ENCODE measurements at regions not wholly inside any gene's neighbourhood (a gene's known extent, or its start where the extent isn't known, plus 50 kb on each side); places are given as distances from the start of the nearest gene placed in this dataset.

DNA sequence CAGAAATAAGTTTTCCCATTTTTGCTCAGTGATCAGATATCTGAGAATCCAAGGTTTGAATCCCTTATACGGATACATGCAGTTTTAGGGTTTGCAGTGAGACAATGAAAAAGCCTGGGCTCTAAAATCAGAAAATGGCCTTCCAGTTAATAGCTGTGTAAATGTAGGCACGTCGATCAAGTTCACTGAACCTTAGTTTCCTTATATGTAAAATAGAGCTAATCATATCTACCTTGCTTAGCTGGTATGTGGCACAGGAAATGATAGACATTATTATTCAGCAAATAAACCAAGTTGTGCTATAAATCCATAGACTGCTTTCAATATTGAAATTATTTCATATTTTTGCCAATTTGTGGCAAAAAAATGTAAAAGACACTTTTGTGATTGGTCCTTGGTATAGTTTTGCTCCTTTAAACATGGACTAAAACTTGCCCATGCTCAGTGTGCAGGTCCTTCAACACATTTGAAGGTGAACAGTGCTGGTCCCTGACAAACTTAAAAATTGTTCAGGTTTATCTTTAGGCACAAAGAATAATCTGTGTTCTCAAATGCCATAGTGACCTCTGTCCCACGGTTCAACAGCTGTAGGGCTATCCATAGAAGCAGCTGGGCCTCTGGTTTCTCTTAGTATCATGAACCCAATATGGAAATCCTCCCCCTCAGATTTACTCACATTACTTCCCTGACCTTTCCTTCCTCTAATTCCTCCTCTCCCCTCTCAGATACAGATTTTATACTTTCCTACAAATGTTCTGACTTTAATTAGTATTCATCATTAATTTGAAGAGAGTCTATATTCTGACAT, 51.0 kb downstream of the CCDC54 start:
- intact Hi-C loops (cut with DNase I): no loop called here
- ATAC-seq: no peak
- no peak for DNase-seq (ENCODE audit: low spot score)

DNA sequence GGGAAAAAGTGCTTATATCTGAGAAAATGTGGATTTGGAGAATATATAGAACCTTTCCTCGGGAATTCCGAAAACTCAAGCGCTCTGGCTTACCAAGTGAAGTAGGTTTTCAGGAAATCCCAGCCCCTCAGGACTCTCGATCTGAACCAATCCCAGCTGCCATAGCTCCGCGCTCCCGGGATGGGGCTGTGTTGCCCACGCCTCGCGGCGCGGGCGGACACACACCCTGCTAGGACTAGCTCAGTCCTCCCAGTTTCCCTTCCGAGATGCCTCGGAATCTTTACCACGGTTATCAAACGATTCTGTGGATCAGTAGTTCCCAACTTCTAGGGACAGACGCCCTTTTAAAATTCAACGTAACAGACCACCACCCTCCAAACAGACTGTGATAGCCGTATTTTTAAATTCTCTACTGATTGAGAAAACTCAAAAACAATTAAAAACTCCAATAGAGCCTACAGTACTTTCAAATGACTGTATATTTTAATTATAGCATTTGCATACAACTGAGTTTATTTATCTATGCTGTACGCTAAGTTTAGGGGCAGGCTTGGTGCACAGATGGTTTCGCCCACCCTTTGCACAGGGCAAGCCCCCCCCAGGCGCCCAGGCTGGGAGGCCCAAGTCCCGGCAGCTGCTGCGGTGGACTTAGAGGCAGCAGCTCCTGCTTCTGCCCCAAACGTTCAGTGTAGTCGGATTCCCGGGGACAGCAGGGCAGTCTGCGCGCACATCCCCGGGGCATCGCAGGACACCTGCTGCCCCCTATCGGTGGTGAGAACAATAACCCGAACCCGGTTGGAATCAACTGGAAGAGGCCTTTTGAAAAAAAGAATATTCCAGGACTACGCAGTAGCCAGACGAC, 52.3 kb downstream of the CCDC54 start:
- ATAC-seq (peak; percentile 93), DNase-seq (ENCODE audit: low spot score) (peak; percentile 83)
- intact Hi-C loops (cut with DNase I): no loop called here

DNA sequence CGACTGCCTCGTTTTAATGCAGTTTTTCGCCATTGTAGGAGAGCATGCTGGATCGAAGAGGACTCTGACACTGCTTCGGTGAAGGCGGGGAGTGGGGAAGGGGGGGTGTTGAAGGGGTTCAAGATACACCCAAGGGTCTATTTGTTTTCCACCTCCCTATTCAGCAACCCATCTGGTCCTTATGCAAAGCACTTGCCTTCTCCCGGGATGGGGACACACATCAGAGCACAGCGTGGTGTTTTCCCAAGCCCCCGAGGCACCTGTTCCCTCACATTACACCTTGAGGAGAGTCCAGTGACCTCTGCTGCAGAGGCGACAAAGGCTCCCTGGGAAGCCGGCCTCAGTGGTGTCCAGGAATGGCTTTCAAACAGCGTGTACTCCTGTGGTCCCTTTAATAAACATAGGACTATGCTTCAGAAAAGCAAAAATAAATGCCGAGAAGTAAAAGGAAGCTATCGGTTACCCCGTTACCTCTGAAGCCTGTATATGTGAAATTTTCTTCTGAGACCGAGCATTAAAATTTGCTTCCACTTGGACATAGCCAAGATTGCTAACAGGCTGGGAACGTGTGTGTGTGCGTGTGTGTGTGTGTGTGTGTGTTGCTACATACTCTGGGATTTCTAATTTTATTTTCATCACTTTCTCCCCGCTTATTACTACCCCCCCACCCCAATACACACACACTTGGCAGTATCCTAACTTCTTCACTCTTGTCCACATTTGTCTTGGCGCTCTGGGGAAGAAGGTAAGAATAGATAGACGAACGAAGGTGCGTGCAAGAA, 53.2 kb downstream of the CCDC54 start:
- DNase-seq (ENCODE audit: low spot score) (peak; percentile 59), ATAC-seq (peak; percentile 23)
- intact Hi-C loops (cut with DNase I): no loop called here

DNA sequence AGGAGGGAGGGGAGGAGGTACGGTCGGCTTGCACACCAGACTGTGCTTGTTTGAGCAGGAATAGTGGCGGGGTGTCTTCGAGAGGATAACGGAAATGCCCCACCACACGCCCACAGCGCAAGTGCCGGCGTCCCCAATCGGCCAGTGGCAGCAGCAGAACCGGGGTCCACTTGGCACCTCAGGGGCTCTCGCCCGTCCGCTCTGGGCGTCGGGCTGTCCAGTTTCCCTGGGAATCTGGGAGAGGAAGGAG, 53.7 kb downstream of the CCDC54 start:
- intact Hi-C loops (cut with DNase I): no loop called here

DNA sequence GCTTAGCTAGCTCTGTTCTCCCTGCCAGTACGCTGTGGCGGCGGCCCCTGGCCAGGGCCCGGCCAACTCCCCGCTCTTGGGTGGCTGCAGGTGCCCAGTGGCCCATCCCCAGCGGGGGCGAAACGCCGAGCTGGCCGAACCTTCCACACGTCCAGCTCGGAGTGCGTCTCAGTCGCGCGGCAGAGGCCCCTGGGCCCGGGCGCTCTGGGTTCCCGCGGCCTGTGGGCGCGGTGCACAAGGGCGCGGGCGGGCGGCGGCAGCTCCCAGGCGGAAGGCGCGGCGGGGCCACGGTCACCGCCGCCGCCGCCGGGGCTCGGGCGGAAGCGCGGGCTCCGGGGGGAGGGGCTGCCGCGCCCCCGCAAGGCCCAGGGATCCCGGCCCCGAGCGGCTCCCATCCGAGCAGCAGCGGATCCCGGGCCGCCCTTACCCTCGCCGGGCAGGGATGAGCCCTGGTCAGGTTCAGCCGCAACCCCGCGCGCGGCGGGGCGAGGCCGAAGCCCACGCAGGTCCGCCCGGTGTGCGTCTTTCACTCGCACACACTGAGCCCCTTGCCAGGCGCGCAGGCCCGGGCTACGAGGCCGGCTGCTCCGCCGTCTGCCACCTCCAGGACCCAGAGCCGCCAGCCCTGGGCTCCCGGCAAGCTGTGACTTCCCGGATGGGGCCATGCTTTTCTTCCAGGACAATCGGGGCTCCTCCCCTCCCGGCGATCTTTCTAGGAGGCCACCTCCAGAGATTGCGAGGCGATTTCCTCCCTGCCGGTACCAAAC, 54.2 kb downstream of the CCDC54 start:
- intact Hi-C loops (cut with DNase I): no loop called here
- DNase-seq (ENCODE audit: low spot score) (peak; percentile 83), ATAC-seq (peak; percentile 63)

More for the DNA sequence above, 53.7 kb downstream of the CCDC54 start:
- DNase-seq (ENCODE audit: low spot score) (no peak), ATAC-seq (peak; percentile 33)

DNA sequence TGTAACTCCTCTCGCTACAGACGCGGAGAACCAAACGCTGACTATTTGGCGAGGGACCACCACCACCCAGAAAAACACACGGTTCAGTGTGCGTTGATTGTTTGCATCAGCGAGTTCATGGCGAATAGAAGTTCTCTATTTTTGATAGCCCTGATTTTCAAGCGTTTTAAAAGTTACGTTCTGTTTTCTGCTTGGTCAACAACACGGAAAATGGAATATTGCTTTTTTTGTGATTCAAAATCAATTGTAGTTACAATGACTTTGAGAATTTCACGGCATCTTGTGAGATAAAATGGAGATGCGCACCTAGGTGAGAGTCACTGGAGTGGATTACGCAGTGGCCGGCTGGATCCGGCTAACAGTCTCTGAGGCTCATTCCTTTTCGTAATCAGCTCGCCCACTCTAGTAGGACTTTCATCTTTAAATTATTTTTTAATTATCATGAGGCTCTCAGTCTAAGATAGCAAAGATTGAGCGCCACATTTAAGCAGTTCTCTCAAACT, 54.8 kb downstream of the CCDC54 start:
- DNase-seq (ENCODE audit: low spot score): peak; percentile 59
- intact Hi-C loops (cut with DNase I): no loop called here
- no peak for ATAC-seq

DNA sequence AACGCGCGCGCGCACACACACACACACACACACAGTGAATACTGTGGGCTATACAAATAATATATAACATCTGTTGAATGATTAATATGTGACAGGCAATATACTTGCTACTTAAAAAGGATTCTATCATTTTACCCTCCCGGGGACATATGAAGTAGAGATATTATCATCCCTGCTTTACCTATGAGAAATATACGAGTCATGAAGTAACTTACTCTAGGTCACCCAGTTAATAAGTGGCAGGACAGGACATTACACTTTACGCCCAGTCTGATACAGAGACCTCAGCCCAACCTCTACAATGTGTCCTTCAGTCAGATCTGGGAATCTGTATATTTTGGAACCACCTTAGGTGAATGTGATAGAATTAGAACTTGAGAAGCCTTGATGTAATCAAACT, 55.4 kb downstream of the CCDC54 start:
- DNase-seq (ENCODE audit: low spot score) (no peak), ATAC-seq (no peak)
- intact Hi-C loops (cut with DNase I): no loop called here

DNA sequence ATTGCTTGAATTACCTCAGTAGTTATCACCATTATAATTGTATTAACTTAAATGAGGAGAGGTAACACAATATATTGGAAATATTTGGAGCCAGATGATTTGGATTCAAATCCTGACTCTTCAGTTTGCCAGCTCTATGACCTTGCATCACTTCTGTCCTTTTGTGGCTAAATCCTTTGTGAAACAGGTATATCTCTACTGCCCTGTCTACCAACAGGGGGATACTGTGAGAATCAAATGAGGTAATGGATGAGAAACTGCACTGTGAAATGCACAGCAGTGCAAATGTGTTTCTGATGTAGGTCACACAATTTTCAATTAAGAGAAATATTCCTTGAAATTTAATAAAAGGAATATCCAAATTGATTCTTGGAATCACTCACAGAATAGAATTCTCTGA, 58.8 kb downstream of the CCDC54 start:
- ATAC-seq: no peak
- intact Hi-C loops (cut with DNase I): no loop called here
- no peak for DNase-seq (ENCODE audit: low spot score)

DNA sequence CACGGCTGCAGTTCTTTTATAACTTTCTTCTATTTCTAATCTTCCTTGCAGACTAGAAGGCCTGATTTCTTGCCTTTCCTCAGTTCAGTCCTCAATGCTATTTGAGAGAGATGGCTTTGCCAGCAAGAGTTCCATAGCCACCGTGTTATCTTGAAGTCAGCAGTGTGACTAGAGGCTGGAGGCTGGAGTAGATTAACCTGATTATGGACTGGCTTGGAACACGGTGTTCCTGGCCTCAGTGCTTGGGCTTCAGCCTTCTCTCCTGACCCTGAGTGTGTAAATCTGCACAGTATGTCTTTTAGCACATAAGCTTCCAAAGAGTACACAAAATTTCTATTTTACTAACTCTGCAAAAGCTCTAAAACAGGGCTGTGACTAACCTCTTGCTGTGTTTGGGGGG, 61.4 kb downstream of the CCDC54 start:
- no peak for DNase-seq (ENCODE audit: low spot score)

DNA sequence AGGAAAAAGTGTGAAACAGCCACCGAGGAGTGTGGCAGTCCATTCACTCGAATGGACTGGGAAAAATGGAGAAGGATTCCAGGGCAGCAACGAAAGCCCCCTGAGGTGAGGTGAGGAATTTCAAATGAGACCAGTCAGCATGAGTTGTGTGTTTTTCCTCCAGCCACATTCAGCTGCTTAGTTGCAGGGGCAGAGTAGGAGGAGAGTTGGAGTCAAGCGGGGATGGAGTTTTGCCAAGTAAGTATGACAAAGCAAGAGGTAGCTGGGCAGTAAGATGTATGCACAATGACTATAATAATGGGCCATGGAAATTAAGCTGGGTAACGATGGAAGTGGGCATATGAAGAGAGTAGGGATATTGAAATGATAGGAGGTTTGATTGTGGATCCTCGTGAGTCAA, 64.4 kb downstream of the CCDC54 start:
- DNase-seq (ENCODE audit: low spot score): no peak
- no peak for ATAC-seq
- intact Hi-C loops (cut with DNase I): no loop called here

More for the DNA sequence above, 61.4 kb downstream of the CCDC54 start:
- ATAC-seq: no peak
- intact Hi-C loops (cut with DNase I): no loop called here

DNA sequence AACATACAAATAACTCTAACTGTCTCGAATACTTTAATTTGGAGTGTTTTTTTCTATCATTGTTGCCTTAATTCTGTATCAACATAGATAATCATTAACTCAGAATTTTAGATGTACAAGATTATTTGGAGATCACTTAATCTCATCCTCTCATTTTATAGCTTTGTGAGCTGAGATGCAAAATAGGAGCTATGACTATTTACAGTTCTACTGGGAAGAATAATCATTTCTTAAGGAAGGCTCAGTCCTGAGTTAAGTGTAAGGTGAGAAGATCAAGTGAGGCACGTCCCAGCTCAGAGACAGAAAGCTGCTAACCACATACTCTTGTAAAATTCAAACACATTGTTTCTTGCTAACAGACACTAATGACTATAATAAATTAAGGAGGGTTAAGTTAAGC, 66.2 kb downstream of the CCDC54 start:
- DNase-seq (ENCODE audit: low spot score): no peak
- ATAC-seq: no peak
- intact Hi-C loops (cut with DNase I): no loop called here

DNA sequence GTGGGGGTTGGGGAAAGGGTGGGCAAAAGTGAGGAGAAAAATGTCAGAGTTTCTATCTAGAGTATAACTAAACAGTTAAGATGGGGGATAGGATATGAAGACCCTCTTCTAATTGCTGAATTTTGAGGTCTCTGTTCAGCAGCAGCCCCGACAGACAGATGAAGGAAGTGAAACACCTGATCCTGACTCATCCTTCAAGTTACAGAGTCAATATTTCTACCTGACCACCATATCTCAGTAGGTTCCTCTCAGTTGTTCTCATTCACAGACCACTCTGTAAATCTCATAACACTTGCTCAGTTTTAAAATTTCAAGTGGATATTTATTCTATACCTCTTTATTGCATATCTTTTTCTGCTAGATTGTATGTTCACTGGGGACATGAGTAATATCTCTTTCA, 69.5 kb downstream of the CCDC54 start:
- intact Hi-C loops (cut with DNase I): no loop called here
- DNase-seq (ENCODE audit: low spot score) (no peak), ATAC-seq (no peak)

DNA sequence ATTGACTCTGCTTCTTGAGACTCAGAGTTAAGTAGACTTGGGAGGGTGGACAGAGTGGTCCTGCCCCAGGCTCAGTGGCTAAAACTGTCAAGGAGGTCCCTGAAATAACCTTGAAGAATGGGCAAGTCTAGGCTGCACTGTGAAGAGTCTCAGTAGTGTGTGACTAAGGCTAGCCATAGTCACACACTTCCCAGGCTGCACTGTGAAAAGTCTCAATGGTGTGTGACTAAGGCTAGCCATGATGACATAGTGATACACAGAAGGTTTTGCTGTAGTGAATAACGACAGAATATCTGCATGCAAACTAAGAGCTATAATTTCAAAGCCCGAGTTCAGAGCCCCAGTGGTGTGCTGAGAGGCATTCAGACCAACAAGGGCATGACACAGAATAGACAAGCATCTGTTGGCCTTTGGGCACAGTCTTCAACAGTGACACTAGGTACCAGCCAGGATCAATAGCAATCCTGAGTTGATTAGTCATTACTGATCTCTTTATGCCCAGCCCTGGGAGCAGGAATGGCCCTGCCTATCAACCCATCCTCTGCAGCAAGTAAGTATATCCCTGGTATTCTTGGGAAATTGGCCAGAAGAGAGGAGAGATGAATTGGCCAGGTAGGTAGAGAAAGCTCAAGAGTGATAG, 72.4 kb upstream of the BBX start:
- ATAC-seq (no peak), DNase-seq (ENCODE audit: low spot score) (no peak)
- intact Hi-C loops (cut with DNase I): no loop called here

DNA sequence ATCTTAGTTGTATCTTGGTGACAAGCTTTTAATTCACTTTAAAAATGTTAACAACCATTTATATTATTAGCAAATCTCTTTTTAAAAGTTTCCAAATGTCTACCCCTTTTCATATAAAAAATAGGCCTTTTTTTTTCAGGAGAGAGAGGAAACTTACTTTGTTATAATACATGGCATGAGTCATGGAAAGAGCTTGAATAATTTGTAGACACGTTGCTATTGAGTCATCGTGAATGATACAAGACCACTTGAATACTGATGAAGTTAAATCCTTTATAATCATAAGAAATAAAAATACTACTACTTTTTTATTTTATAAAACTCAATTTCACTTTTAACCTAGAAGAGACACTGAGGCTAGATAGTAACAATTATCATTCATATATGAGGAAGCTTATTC, 70.3 kb upstream of the BBX start:
- DNase-seq (ENCODE audit: low spot score) (no peak), ATAC-seq (no peak)
- intact Hi-C loops (cut with DNase I): no loop called here

DNA sequence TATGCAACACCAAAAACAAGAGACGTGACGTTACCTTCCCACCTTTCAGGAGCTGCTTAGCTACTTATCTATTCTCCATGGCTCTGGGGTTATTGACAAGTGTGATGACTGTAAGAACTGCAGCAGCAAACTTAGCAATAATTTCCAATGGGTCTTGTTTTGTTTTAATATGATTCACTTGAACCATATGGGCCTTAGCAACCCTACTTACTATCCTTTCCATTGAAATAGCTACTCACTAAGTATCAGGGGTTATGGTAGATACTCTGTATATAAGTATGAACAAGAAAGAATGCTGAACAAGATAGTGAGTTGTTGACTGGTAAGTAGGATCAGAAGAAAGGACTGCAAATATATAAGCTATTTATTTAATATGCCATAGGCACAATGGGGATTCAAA, 69.3 kb upstream of the BBX start:
- intact Hi-C loops (cut with DNase I): no loop called here
- DNase-seq (ENCODE audit: low spot score) (no peak), ATAC-seq (no peak)

DNA sequence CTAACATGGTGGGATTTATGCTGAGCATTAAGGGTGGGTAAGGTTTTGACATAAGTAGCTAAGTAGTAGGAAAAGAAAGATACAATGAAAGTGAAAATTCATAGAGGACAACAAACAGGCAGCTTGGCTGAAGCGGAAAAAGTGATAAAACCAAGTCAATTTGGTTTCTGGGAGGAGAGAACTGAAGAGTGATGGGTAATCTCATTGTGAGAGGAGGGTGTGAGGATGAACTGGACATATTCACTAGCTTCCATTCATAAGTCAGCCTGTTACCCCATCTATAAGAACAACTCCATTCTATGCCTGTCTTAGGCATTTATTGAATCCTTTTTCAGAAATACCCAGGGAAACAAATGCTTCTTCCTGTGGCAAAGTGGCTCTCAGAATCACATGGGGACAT, 67.1 kb upstream of the BBX start:
- no peak for ATAC-seq
- DNase-seq (ENCODE audit: low spot score): no peak
- intact Hi-C loops (cut with DNase I): no loop called here

DNA sequence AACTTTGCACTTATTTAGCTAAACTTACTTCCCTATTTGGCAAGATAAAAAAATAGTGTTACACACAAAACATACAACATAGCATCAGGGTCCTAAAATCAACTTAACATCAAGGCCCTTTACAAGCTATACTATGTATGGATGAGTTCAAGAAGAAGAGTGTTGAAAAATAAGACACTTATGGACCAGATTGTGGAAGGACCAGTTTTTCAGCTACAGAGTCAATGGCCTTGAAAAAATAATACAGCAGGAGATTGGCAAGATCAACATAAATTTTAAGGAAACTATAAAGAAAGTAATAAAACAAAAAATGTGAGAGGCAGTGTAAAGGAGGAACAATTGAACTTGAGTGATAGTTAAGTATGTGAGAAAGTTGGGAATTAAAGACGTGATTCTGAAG, 66.3 kb upstream of the BBX start:
- no peak for DNase-seq (ENCODE audit: low spot score)
- ATAC-seq: no peak
- intact Hi-C loops (cut with DNase I): no loop called here

DNA sequence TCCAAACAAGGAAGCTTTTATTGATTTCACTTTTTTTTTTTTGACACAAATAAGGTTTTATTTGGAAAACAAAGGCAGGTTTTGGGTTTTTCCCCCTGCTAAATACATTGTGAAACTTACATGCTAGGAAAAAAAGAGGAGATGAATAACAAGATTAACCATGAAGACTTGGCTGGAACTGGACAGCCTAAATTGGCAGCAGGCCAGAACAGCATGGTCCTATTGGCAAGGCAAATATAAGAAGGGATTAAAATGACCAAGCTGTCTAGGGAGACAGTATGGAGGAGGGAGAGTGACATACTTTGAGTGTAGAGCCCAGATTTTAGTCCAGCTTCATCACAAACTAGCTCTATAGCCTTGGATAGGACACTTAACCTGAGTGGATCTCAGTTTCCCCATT, 63.9 kb upstream of the BBX start:
- intact Hi-C loops (cut with DNase I): no loop called here
- no peak for ATAC-seq
- DNase-seq (ENCODE audit: low spot score): no peak

DNA sequence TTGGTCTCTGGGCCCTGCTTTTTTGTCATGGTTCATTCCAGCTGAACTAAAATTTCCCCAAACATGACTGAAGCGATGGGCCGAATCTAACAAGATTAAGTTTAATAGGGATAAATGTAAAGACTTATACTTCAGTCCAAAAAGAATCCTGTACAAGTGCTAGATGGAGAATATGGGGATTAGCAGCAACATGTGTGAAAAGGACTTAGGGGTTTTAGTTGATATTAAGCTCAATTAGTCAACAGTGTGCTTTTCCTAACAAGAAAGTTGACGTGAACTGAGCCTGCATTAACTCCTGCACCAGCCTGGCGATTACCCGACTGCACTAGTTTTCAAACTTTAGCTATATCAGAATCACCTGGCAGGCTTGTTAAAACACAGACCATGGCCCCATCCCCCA, 61.0 kb upstream of the BBX start:
- no peak for DNase-seq (ENCODE audit: low spot score)
- no peak for ATAC-seq
- intact Hi-C loops (cut with DNase I): no loop called here
